Kidney (tissue), 13 donors: ENCODE measurements at regions not wholly inside any gene's neighbourhood (a gene's known extent, or its start where the extent isn't known, plus 50 kb on each side); places are given as distances from the start of the nearest gene placed in this dataset.

ENCODE experiments used
- DNase-seq, 5 donors: peaks; one replicate each; pipeline ENCODE4 v3.0.0-alpha.2; 2013 to 2020
- FAIRE-seq: peaks from 2 replicates; lab custom pipeline; 2012; peaks lifted over from hg19 to GRCh38; lab: Jason Lieb, UNC
- H3K27ac ChIP-seq, 2 donors: one replicate each; pipeline ENCODE4 v1.7.0; 2013; ENCODE audit warnings: low read depth in 2 of 2, low read length in 2 of 2, inconsistent platforms in 1 of 2
- H3K27me3 ChIP-seq: one replicate; pipeline ENCODE4 v1.7.1; 2013; ENCODE audit warnings: low read length, inconsistent platforms; ENCODE audit not compliant: control insufficient read depth, insufficient read depth
- H3K36me3 ChIP-seq, 3 donors: one replicate each; pipeline versions ENCODE4 v1.7.0 to v1.7.1; 2013; ENCODE audit warnings: low read length in 3 of 3, control low read depth in 1 of 3, inconsistent platforms in 1 of 3; ENCODE audit not compliant: insufficient read depth in 3 of 3, control insufficient read depth in 2 of 3
- H3K4me1 ChIP-seq, 3 donors: one replicate each; pipeline versions ENCODE4 v1.7.0 to v1.7.1; 2013; ENCODE audit warnings: low read length in 3 of 3, inconsistent platforms in 1 of 3, low read depth in 1 of 3; ENCODE audit not compliant: control insufficient read depth in 2 of 3, insufficient read depth in 2 of 3
- H3K4me3 ChIP-seq, 3 donors: one replicate each; pipeline versions ENCODE4 v1.7.0 to v1.8.1; 2013; ENCODE audit warnings: low read length in 3 of 3, control low read depth in 1 of 3, inconsistent platforms in 1 of 3
- H3K9ac ChIP-seq, 3 donors: one replicate each; pipeline versions ENCODE4 v1.7.0 to v1.7.1; 2013; ENCODE audit warnings: low read length in 3 of 3, control low read depth in 1 of 3, inconsistent platforms in 1 of 3
- H3K9me3 ChIP-seq, 3 donors: one replicate each; pipeline versions ENCODE4 v1.7.0 to v1.7.1; 2013; ENCODE audit warnings: low read length in 3 of 3, control low read depth in 1 of 3, inconsistent platforms in 1 of 3; ENCODE audit not compliant: control insufficient read depth in 2 of 3, insufficient read depth in 1 of 3
- CTCF ChIP-seq: IDR thresholded peaks from 3 replicates; pipeline ENCODE4 v1.5.1; 2012; ENCODE audit warnings: mild to moderate bottlenecking, moderate library complexity, borderline replicate concordance; ENCODE audit not compliant: insufficient read depth; ENCODE audit errors: extremely low read depth
- intact Hi-C: fragments of 100-400 bp; cut with DNase I; formaldehyde crosslinking; loops from one replicate; pipeline ENCODE4 v1.11.1; 2022
- donor health status: control.
- donor health status: control.
- donor health status: control.
- donor health status: control.
- donor health status: control.
- donor health status: DM: yes; HTN: yes; CAD: no.
- donor health status: Normal renal cell carcinoma (clear cell type).

GRCh38 chr6:84549917-84550316, 214.5 kb downstream of the TBX18 start:
- no peak for FAIRE-seq
- no peak for DNase-seq
- Histone ChIP-seq H3K4me3 (no peak overlapping the region), H3K9me3 (no peaks in the 10 kb centered on the region), H3K4me1 (no peaks in the 10 kb centered on the region), H3K36me3 (no peaks in the 10 kb centered on the region), H3K27ac (no peak overlapping the region), H3K9ac (no peak overlapping the region), H3K27me3 (no peaks in the 10 kb centered on the region)
- intact Hi-C loops = no loop called here
- TF ChIP-seq CTCF = no peak

GRCh38 chr6:84547341-84547801, 217.0 kb downstream of the TBX18 start:
- Histone ChIP-seq H3K27me3 (no peaks in the 10 kb centered on the region), H3K4me3 (no peak overlapping the region), H3K36me3 (no peaks in the 10 kb centered on the region), H3K9ac (no peak overlapping the region), H3K27ac (no peak overlapping the region), H3K4me1 (no peaks in the 10 kb centered on the region), H3K9me3 (no peaks in the 10 kb centered on the region)
- DNase-seq (no peak), FAIRE-seq (no peak)
- TF ChIP-seq CTCF = no peak
- intact Hi-C loops = no loop called here

GRCh38 chr6:84546427-84546914, 217.9 kb downstream of the TBX18 start:
- no peak for TF ChIP-seq CTCF
- intact Hi-C loops = no loop called here
- no peak overlapping the region for H3K27ac ChIP-seq

More at GRCh38 chr6:84546427-84546914, 217.9 kb downstream of the TBX18 start:
- H3K9me3 ChIP-seq = no peaks in the 10 kb centered on the region
- H3K4me3 ChIP-seq = no peak overlapping the region
- no peak overlapping the region for H3K9ac ChIP-seq
- H3K4me1 ChIP-seq = no peaks in the 10 kb centered on the region
- no peaks in the 10 kb centered on the region for H3K36me3 ChIP-seq
- no peaks in the 10 kb centered on the region for H3K27me3 ChIP-seq
- DNase-seq = peak in 3 of 5 donors; percentile 13 to 61 (median 43)
- no peak for FAIRE-seq
